Endodermal cell (in vitro differentiated cells): ENCODE measurements at regions not wholly inside any gene's neighbourhood (a gene's known extent, or its start where the extent isn't known, plus 50 kb on each side); places are given as distances from the start of the nearest gene placed in this dataset.

ENCODE experiments used
- DNase-seq: peaks from one replicate; pipeline ENCODE4 v3.0.0-alpha.2; 2017
- H3K27ac ChIP-seq: 2 replicates; pipeline ENCODE4 v1.5.1; 2013; ENCODE audit warnings: mild to moderate bottlenecking, low read depth, low read length, moderate library complexity
- H3K27me3 ChIP-seq: 2 replicates; pipeline ENCODE4 v1.6.1; 2013; ENCODE audit warnings: mild to moderate bottlenecking, low read length, moderate library complexity; ENCODE audit not compliant: insufficient read depth, control insufficient read depth, poor library complexity, severe bottlenecking
- H3K36me3 ChIP-seq: 2 replicates; pipeline ENCODE4 v1.7.0; 2013; ENCODE audit warnings: mild to moderate bottlenecking, low read length, moderate library complexity; ENCODE audit not compliant: control insufficient read depth, insufficient read depth
- H3K4me1 ChIP-seq: one replicate; pipeline ENCODE4 v1.7.0; 2013; ENCODE audit warnings: low read length; ENCODE audit not compliant: control insufficient read depth, insufficient read depth
- H3K4me3 ChIP-seq: 2 replicates; pipeline ENCODE4 v1.5.1; 2013; ENCODE audit warnings: mild to moderate bottlenecking, low read length, moderate library complexity
- H3K9ac ChIP-seq: 2 replicates; pipeline ENCODE4 v1.6.1; 2013; ENCODE audit warnings: mild to moderate bottlenecking, low read length, moderate library complexity; ENCODE audit not compliant: poor library complexity, severe bottlenecking; ENCODE audit errors: extremely low read depth
- H3K9me3 ChIP-seq: 2 replicates; pipeline ENCODE4 v1.6.1; 2013; ENCODE audit warnings: mild to moderate bottlenecking, low read length, moderate library complexity; ENCODE audit not compliant: control insufficient read depth
- H3K27ac Mint-ChIP-seq: 2 replicates; pipeline ENCODE4 v1.8.0; 2020; ENCODE audit warnings: mixed read lengths
- H3K27me3 Mint-ChIP-seq: 2 replicates; pipeline ENCODE4 v1.8.0; 2021; ENCODE audit warnings: mild to moderate bottlenecking, mixed read lengths; ENCODE audit not compliant: insufficient read depth
- H3K36me3 Mint-ChIP-seq: 2 replicates; pipeline ENCODE4 v1.8.0; 2020; ENCODE audit warnings: low read depth, mixed read lengths
- H3K4me1 Mint-ChIP-seq: 2 replicates; pipeline ENCODE4 v1.8.0; 2020; ENCODE audit warnings: mixed read lengths
- H3K4me3 Mint-ChIP-seq: 2 replicates; pipeline ENCODE4 v1.8.0; 2020; ENCODE audit warnings: mild to moderate bottlenecking, moderate library complexity, mixed read lengths
- H3K9me3 Mint-ChIP-seq: 2 replicates; pipeline ENCODE4 v1.8.0; 2020; ENCODE audit warnings: mild to moderate bottlenecking, mixed read lengths
- CTCF ChIP-seq: fragments of 200-600 bp; sonication (generic); conservative IDR thresholded peaks from 2 replicates; pipeline ENCODE4 v1.5.0; 2021; ENCODE audit warnings: antibody characterized with exemption, mild to moderate bottlenecking
- WGBS, 2 experiments: methylation state at CpG; one replicate each; pipeline versions ENCODE4 v1.1.5 to v1.1.7; 2013; ENCODE audit warnings: missing lambda C conversion rate in 2 of 2, mixed read lengths in 1 of 2; ENCODE audit not compliant: insufficient coverage in 1 of 2, insufficient read length in 1 of 2; 5-methylcytosine and 5-hydroxymethylcytosine counted together

DNA sequence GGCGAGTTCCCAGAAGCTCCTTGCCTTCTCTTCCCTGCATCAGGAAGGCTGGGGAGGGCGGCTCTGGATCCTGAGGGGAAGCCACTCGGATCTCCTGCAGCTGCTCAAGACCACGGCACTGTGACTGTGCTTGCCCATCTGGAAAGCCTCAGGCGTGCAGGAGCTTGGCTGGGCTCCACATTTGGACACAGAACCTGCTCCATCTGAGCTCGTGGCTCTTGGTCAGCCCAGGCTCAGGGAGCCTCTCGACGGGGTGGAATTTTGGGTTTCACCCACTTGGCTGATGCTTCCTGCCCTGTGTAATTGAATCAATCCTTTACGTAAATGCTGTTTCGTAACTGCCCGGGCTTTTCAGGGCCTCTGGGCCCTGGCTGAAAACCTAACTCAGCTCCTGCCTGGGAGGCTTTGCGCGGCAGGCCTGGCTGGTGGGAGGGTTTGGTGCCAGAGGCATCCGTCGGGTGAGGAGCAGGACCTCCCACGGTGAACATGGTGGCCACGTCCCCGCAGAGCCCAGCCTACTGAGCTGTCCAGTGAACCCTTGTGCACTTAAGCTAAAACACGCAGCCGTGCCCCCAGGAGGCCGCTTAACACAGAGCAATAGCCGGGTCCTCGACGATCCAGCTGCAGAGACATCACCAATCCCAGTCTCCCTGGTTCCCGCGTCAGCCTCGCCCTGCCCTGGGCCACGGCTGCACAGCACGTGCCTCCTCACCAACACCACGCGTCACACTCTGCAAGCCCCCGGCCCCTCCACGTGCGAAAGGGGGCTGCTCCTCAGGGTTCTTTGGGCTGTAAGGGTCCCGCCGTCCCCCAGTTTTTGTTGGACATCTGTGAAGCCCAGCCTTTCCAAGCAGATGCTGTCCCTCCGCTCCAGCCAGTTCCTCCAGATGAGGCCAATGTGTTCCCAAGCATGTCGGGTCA lies 241.0 kb downstream of the DLL1 start:
- no peaks in the 10 kb centered on the region for H3K4me1 Mint-ChIP-seq
- H3K36me3 Mint-ChIP-seq, result no peaks in the 10 kb centered on the region
- H3K27ac Mint-ChIP-seq, result no peak overlapping the region
- no peak for DNase-seq
- no peak for TF ChIP-seq CTCF
- peaks cover 12% of the 10 kb centered on the region for H3K9me3 Mint-ChIP-seq
- no peak overlapping the region for H3K4me3 Mint-ChIP-seq
- Histone ChIP-seq H3K27ac (no peak overlapping the region), H3K9me3 (no peaks in the 10 kb centered on the region), H3K9ac (no peak overlapping the region), H3K4me1 (no peaks in the 10 kb centered on the region), H3K4me3 (no peak overlapping the region), H3K27me3 (no peaks in the 10 kb centered on the region), H3K36me3 (no peaks in the 10 kb centered on the region)
- WGBS, 2 experiments, result 92 to 93% methylated on average over 30 to 38 of the region's 38 CpGs
- H3K27me3 Mint-ChIP-seq, result no peaks in the 10 kb centered on the region

GRCh38 chr6:170048615-170049256 lies 242.1 kb downstream of the DLL1 start:
- no peak overlapping the region for H3K4me3 ChIP-seq
- no peaks in the 10 kb centered on the region for H3K4me1 ChIP-seq
- Mint-ChIP-seq H3K27me3 (no peaks in the 10 kb centered on the region), H3K36me3 (no peaks in the 10 kb centered on the region), H3K4me3 (no peak overlapping the region), H3K9me3 (peaks cover 7% of the 10 kb centered on the region), H3K4me1 (no peaks in the 10 kb centered on the region), H3K27ac (no peak overlapping the region)
- DNase-seq, result no peak
- no peak overlapping the region for H3K27ac ChIP-seq
- no peaks in the 10 kb centered on the region for H3K9me3 ChIP-seq
- no peaks in the 10 kb centered on the region for H3K36me3 ChIP-seq
- no peak for TF ChIP-seq CTCF
- WGBS, 2 experiments, result 93 to 94% methylated on average over 14 to 16 of the region's 16 CpGs
- no peaks in the 10 kb centered on the region for H3K27me3 ChIP-seq
- no peak overlapping the region for H3K9ac ChIP-seq

GRCh38 chr6:170047823-170048222 lies 243.1 kb downstream of the DLL1 start:
- no peak overlapping the region for H3K27ac ChIP-seq
- no peaks in the 10 kb centered on the region for H3K27me3 Mint-ChIP-seq
- 91 to 97% methylated on average over 6 of the region's 6 CpGs for WGBS, 2 experiments

More at GRCh38 chr6:170047823-170048222, 243.1 kb downstream of the DLL1 start:
- Histone ChIP-seq H3K9ac (no peak overlapping the region), H3K9me3 (no peaks in the 10 kb centered on the region), H3K4me1 (no peaks in the 10 kb centered on the region), H3K36me3 (no peaks in the 10 kb centered on the region), H3K27me3 (no peaks in the 10 kb centered on the region), H3K4me3 (no peak overlapping the region)
- Mint-ChIP-seq H3K9me3 (peaks cover 4% of the 10 kb centered on the region), H3K4me1 (no peaks in the 10 kb centered on the region), H3K4me3 (no peak overlapping the region), H3K36me3 (no peaks in the 10 kb centered on the region), H3K27ac (no peak overlapping the region)
- TF ChIP-seq CTCF, result no peak
- no peak for DNase-seq
